Testis (tissue), 2 donors: ENCODE measurements at regions not wholly inside any gene's neighbourhood (a gene's known extent, or its start where the extent isn't known, plus 50 kb on each side); places are given as distances from the start of the nearest gene placed in this dataset.

ENCODE experiments used
- CTCF ChIP-seq, 3 experiments: fragments of 450-650 bp in 2 of 3; fragments of 200-600 bp in 1 of 3; sonication (generic) in 1 of 3; IDR thresholded peaks; one replicate each; pipeline ENCODE4 v1.5.1; 2016 to 2019; ENCODE audit warnings: antibody characterized with exemption in 3 of 3, mild to moderate bottlenecking in 2 of 3, moderate library complexity in 1 of 3
- POLR2A ChIP-seq: fragments of 450-650 bp; IDR thresholded peaks from one replicate; pipeline ENCODE4 v1.6.1; 2017; ENCODE audit warnings: antibody characterized with exemption, mild to moderate bottlenecking, moderate library complexity

GRCh38 chr12:111182382-111182781, 186.5 kb downstream of the PHETA1 start:
- TF ChIP-seq CTCF (IDR thresholded peaks at IDR 0.05) = no peak
- no peak for TF ChIP-seq POLR2A
